Ecto neural progenitor cell (in vitro differentiated cells): ENCODE measurements at regions not wholly inside any gene's neighbourhood (a gene's known extent, or its start where the extent isn't known, plus 50 kb on each side); places are given as distances from the start of the nearest gene placed in this dataset.

ENCODE experiments used
- DNase-seq: peaks from one replicate; pipeline ENCODE4 v3.0.0-alpha.2; 2018; ENCODE audit warnings: low spot score

GRCh38 chr1:223052931-223053330 lies 90.1 kb downstream of the TLR5 start:
- DNase-seq = no peak

GRCh38 chr1:223056802-223057201 lies 86.2 kb downstream of the TLR5 start:
- DNase-seq = no peak

GRCh38 chr1:223057569-223058093 lies 85.4 kb downstream of the TLR5 start:
- DNase-seq = no peak
